GM10266 (cell line): ENCODE measurements at regions not wholly inside any gene's neighbourhood (a gene's known extent, or its start where the extent isn't known, plus 50 kb on each side); places are given as distances from the start of the nearest gene placed in this dataset.

Source experiments
- DNase-seq: peaks from one replicate; pipeline ENCODE4 v3.0.0; 2012; ENCODE audit errors: extremely low spot score
- CTCF ChIP-seq: IDR thresholded peaks from 2 replicates; pipeline ENCODE4 v1.5.1; 2012; ENCODE audit warnings: mild to moderate bottlenecking, low read depth; ENCODE audit not compliant: control insufficient read depth, insufficient read depth; ENCODE audit errors: missing control alignments

GRCh38 chr3:162096874-162097273 is 600.3 kb downstream of the OTOL1 start:
- TF ChIP-seq CTCF = no peak
- no peak for DNase-seq

DNA sequence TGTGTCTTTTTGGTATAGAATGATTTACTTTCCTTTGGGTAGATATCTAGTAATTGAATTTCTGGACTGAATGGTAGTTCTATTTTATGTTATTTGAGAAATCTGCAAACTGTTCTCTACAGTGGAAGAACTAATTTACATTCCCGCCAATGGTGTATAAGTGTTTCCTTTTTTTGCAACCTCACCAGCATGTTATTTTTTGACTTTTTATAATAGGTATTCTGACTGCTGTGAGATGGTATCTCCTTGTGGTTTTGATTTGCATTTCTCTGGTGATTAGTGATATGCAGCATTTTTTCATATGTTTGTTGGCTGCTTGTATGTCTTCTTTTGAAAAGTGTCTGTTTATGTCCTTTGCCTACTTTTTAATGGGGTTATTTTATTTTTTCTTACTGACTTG is 607.2 kb downstream of the OTOL1 start:
- TF ChIP-seq CTCF = no peak
- DNase-seq = no peak

DNA sequence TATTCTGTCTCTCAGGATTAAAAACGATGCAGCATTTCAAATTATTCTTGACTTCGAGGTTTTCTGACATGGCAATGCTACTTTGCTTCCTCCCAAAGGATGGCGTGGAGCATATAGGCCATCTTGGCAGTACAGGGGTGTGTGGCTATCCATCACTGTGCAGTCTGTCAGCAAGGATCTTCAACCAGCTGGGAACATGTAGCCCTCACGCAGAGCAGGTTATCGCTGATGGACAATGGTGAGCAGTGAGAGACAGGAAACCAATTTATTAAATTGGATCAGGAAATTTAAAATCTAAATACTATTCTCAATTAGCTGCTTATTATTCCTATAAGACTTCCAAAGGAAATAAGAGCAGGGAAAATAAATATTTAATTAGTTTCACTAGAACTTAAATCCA is 615.3 kb downstream of the OTOL1 start:
- no peak for TF ChIP-seq CTCF
- no peak for DNase-seq

DNA sequence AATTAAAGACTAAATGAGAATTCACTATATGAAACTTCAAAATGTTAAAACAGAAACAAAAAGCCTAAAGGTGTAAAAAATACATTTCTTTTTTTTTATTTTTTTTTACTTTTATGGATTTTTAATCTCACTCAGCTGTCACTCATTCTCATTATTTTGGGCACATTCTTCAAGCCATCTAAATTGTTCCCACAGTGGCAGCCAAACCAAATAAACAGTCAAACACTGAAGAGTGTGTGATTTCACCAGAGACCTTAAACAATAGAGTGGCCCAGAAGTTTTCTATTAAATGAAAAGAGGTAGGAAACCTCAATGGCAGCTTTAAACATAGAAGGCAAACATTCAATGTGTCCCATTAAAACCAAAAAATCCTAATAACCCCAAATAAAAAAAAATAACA is 616.1 kb downstream of the OTOL1 start:
- DNase-seq = no peak
- no peak for TF ChIP-seq CTCF

DNA sequence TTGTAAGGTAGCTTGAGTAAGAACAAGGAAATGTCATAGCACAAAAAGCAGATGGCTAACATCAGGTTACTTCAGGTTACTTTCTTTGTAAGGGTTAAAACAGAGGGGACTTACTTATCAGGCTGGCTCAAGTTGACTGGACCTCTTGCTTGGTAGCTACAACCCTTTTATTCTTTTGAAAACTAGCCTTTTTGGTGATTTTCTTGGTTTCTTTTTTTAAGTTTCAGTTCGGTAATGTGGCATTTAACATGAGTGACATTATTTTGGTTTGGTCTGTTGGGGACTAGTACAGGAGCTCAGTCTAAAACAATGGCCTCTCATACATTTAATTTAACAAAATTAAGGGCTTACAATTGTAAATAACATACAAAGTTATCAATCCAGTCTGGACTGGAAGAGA is 621.4 kb downstream of the OTOL1 start:
- TF ChIP-seq CTCF = no peak
- no peak for DNase-seq

DNA sequence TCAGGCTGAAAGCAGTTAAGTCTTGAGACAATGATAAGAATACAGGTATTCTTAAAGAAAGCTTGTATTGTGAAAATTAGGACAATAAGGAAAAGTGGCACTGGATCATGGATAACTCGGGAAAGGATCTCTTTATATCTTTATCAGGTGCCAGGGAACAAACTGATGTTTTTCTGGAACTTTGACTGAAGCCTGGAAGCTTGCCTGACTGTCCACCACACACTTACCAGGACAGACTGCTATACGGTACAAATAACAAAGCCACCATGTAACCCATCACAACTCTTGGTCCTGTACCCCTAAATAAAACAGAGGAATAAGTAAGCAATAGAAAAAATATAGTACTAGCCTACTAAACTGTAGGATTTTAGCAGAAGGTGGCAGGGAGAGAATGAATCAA is 623.0 kb downstream of the OTOL1 start:
- DNase-seq = no peak
- no peak for TF ChIP-seq CTCF

DNA sequence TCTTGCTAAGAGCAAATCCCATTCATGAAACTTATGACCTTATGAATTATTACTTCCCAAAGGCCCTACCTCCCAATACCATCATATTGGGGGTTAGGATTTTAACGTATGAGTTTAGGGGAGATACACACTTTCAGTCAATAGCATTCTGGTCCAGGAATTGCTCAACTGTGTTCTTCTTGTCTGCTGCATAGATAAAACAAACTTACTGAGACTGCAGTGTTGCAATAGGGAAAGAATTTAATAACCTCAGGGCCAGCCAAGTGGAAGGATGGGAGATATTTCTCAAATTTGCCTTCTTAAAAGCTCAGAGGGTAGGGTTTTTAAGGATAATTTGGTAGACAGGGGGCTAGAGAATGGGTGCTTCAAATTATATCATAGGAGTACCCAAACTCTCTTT is 625.8 kb downstream of the OTOL1 start:
- no peak for TF ChIP-seq CTCF
- DNase-seq = no peak
